ENCODE measurements at regions not wholly inside any gene's neighbourhood (a gene's known extent, or its start where the extent isn't known, plus 50 kb on each side); places are given as distances from the start of the nearest gene placed in this dataset.

- DNase-seq (ENCODE audit: low read depth) = no peak
These were observed 53.4 kb upstream of the STK17B start for GRCh38 chr2:196224756-196225155.

- no peak for DNase-seq (ENCODE audit: low read depth)
These were observed 53.8 kb upstream of the STK17B start for GRCh38 chr2:196225213-196225612.

GRCh38 chr2:196226058-196226706, 54.8 kb upstream of the STK17B start:
- no peak for DNase-seq (ENCODE audit: low read depth)

- DNase-seq (ENCODE audit: low read depth) = no peak
These were observed 55.3 kb upstream of the STK17B start for GRCh38 chr2:196226707-196227065.

GRCh38 chr2:196229013-196229412, 57.6 kb upstream of the STK17B start:
- DNase-seq (ENCODE audit: low read depth) = no peak

- DNase-seq (ENCODE audit: low read depth) = no peak
These were observed 58.9 kb upstream of the STK17B start for GRCh38 chr2:196230061-196230854.

- DNase-seq (ENCODE audit: low read depth) = no peak
These were observed 61.8 kb upstream of the STK17B start for GRCh38 chr2:196233021-196233804.

GRCh38 chr2:196233805-196234475, 62.6 kb upstream of the STK17B start:
- DNase-seq (ENCODE audit: low read depth) = no peak

- no peak for DNase-seq (ENCODE audit: low read depth)
These were observed 63.3 kb upstream of the STK17B start for GRCh38 chr2:196234672-196235071.

GRCh38 chr2:196238836-196239380, 67.5 kb upstream of the STK17B start:
- DNase-seq (ENCODE audit: low read depth) = no peak

GRCh38 chr2:196239622-196240587, 68.5 kb upstream of the STK17B start:
- DNase-seq (ENCODE audit: low read depth) = peak; percentile 54

- no peak for DNase-seq (ENCODE audit: low read depth)
These were observed 69.8 kb upstream of the STK17B start for GRCh38 chr2:196241175-196241574.

GRCh38 chr2:196242131-196242620, 70.8 kb upstream of the STK17B start:
- DNase-seq (ENCODE audit: low read depth) = no peak

- no peak for DNase-seq (ENCODE audit: low read depth)
These were observed 73.1 kb upstream of the STK17B start for GRCh38 chr2:196244516-196244915.

- no peak for DNase-seq (ENCODE audit: low read depth)
These were observed 73.6 kb upstream of the STK17B start for GRCh38 chr2:196244966-196245365.

- no peak for DNase-seq (ENCODE audit: low read depth)
These were observed 74.2 kb upstream of the STK17B start for GRCh38 chr2:196245378-196246140.

- no peak for DNase-seq (ENCODE audit: low read depth)
These were observed 76.0 kb upstream of the STK17B start for GRCh38 chr2:196247114-196247975.

GRCh38 chr2:196247976-196248280, 76.5 kb upstream of the STK17B start:
- no peak for DNase-seq (ENCODE audit: low read depth)

- no peak for DNase-seq (ENCODE audit: low read depth)
These were observed 77.2 kb upstream of the STK17B start for GRCh38 chr2:196248467-196249094.

All from stimulated activated CD8-positive, alpha-beta memory T cell treated with anti-CD3 and anti-CD28 coated beads, Interleukin-7, amount 100 ng/mL, for 24 hours (primary cell).